AG09319 (cell line): ENCODE measurements at regions not wholly inside any gene's neighbourhood (a gene's known extent, or its start where the extent isn't known, plus 50 kb on each side); places are given as distances from the start of the nearest gene placed in this dataset.
"Not testable (repeated sequence)": the region's sequence is repeated elsewhere in the genome, so short reads cannot be mapped to it uniquely, and the experiment has no call there.

Experiments used
- DNase-seq: peaks from one replicate; pipeline ENCODE4 v3.0.0-alpha.2; 2010; ENCODE audit warnings: low read depth; ENCODE audit errors: extremely low read depth
- TF ChIP-seq, protein P1 (sequence below): IDR thresholded peaks from 2 replicates; pipeline ENCODE4 v1.5.1; 2011; ENCODE audit warnings: low read depth, mild to moderate bottlenecking, inconsistent platforms, low read length, moderate library complexity

DNA sequence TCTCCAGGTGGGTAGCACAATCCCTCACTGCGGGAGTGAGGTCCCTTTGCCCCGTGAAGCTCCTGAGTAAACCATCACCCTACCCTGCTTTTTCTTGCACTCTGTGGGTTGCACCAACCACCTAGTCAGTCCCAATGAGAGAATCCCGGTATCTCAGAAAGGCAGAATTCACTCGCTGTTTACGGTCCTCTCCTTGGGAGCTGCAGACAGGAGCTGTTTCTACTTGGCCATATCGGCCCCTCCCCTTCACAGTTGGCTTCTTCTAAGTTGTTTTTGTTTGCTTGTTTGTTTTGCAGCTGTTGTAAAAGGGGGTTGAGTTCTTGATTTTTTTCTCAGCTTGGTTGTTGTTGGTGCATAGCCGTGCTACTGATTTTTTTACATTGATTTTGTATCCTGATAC, 237.0 kb upstream of the RASA1 start:
- TF ChIP-seq, protein P1, sequence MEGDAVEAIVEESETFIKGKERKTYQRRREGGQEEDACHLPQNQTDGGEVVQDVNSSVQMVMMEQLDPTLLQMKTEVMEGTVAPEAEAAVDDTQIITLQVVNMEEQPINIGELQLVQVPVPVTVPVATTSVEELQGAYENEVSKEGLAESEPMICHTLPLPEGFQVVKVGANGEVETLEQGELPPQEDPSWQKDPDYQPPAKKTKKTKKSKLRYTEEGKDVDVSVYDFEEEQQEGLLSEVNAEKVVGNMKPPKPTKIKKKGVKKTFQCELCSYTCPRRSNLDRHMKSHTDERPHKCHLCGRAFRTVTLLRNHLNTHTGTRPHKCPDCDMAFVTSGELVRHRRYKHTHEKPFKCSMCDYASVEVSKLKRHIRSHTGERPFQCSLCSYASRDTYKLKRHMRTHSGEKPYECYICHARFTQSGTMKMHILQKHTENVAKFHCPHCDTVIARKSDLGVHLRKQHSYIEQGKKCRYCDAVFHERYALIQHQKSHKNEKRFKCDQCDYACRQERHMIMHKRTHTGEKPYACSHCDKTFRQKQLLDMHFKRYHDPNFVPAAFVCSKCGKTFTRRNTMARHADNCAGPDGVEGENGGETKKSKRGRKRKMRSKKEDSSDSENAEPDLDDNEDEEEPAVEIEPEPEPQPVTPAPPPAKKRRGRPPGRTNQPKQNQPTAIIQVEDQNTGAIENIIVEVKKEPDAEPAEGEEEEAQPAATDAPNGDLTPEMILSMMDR = no peak
- DNase-seq = no peak

DNA sequence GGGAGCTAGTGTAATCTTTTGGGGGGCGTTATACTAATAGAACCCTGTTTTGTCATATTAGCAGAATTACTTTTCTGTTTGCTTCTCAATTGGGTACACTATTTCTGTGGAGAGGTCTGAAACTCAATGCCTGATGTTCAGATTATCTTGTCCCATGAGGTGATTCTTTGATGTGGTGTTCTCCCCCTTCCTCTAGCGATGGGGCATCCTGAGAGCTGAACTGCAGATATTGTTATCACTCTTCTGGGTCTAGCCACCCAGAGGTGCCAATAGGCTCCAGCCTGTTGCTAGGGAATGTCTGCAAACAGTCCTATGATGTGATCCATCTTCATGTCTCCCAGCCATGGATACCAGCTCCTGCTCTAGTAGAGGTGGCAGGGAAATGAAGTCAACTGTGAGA, 233.1 kb upstream of the RASA1 start:
- no peak for DNase-seq
- TF ChIP-seq, protein P1 = no peak

DNA sequence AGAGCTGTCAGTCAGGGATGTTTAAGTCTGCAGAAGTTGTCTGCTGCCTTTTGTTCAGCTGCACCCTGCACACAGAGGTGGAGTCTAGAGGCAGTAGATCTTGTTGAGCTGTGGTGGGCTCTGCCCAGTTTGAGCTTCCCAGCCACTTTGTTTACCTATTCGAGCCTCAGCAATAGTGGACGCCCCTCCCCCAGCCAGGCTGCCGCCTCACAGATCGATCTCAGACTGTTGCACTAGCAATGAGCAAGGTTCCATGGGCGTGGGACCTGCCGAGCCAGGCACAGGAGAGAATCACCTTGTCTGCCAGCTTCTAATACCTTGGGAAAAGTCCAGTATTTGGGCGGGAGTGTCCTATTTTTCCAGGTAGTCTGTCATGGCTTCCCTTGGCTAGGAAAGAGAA, 225.1 kb upstream of the RASA1 start:
- TF ChIP-seq, protein P1 = no peak
- DNase-seq = no peak

DNA sequence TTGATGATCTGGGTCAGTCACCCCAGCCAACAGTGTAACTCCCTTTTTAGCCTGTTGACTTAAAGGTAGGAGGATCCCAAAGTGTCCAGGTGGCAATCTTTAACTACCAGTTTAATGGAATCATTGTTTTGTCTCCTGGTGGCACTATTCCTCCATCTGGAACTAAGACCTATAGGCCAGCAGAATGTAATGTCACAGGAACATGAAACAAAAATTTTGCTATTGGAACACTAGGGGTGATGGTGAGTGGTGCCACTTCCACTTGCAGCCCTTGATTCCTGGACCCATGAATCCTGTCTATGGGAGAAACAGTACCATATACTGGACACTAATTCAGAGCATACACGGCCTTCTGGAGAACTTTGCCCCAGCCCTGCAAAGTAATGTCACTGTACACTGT, 219.5 kb upstream of the RASA1 start:
- TF ChIP-seq, protein P1 = no peak
- DNase-seq = no peak

DNA sequence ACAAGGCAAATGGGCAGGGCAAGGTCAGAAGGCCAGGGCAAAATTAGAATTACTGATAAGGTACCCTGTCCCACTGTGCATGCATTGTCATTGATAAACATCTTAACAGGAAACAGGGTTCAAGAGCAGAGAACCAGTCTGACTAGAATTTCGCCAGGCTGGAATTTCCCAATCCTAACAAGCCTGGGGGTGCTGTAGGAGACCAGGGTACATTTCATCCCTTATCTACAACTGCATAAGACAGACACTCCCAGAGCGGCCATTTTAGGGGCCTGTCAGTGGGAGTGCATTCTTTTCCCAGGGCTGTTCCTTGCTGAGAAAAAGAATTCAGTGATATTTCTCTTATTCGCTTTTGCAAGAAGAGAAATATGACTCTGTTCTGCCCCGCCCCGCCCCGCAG, 218.7 kb upstream of the RASA1 start:
- DNase-seq = not testable (repeated sequence)

DNA sequence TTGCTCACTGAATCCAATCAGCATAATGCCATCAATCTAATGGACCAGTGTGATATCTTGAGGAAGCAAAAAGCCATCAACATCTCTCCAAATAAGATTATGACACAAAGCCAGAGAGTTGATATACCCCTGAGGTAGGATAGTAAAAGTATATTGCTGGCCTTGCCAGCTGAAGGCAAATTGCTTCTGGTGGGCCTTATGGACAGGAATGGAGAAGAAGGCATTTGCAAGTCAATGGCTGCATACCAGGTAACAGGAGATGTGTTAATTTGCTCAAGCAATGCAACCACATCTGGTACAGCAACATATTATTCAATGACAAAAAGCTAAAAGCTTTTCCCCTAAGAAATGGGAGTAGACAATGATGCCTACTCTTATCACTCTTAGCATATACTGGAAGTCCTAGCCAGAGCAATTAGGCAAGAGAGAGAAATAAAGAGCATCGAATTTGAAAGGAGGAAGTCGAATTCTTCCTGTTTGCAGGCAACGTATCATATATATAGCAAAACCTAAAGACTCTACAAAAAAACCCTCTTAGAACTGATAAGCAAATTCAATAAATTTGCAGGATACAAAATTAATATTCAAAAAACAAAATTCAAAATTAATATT, 216.1 kb upstream of the RASA1 start:
- no peak for DNase-seq
- TF ChIP-seq, protein P1 = no peak

DNA sequence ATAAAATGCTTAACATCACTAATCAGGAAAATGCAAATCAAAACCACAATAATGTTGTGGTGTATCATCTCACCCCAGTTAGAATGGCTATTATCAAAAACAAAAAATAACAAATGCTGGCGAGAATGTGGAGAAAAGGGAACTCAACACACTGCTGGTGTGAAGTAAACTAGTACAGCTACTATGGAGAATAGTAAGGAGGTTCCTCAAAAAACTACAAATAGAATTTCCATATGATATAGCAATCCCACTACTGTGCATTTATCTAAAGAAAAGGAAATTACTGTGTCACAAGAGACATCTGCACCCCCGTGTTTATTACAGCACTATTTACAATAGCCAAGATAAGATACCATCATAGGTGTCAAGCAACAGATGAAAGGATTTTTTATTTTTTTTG, 214.5 kb upstream of the RASA1 start:
- DNase-seq = no peak
- TF ChIP-seq, protein P1 = no peak

DNA sequence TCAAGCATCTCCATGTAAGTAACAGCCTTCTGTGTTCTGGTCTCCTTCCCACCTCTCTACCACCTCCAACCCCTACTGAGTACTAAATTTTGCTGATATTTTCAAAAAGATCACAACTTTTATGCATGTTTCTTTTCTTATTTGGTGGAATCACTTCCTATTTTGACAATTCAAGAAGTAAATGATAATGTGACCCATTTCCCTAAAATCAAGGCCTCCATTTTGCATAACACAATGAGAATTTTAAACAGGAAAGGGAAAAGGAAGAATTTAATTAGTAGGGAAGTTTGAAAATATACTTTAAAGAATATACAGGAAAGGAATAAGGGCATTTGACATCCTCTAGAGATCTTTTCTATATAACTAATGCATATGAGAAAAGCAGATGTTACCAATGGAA, 212.9 kb upstream of the RASA1 start:
- DNase-seq = no peak
- TF ChIP-seq, protein P1 = no peak
